ENCODE measurements at regions not wholly inside any gene's neighbourhood (a gene's known extent, or its start where the extent isn't known, plus 50 kb on each side); places are given as distances from the start of the nearest gene placed in this dataset.

GRCh38 chr2:60092781-60093180 is 460.7 kb downstream of the BCL11A start:
- DNase-seq, result no peak

- no peak for DNase-seq
Observed at GRCh38 chr2:60091894-60092293, 461.6 kb downstream of the BCL11A start.

- no peak for DNase-seq
Observed at GRCh38 chr2:60091266-60091665, 462.2 kb downstream of the BCL11A start.

- DNase-seq, result no peak
Observed at GRCh38 chr2:60079562-60079961, 473.9 kb downstream of the BCL11A start.

GRCh38 chr2:60075048-60075447 is 478.4 kb downstream of the BCL11A start:
- DNase-seq, result no peak

GRCh38 chr2:60073201-60073600 is 480.3 kb downstream of the BCL11A start:
- no peak for DNase-seq

- no peak for DNase-seq
Observed at GRCh38 chr2:60072609-60073008, 480.8 kb downstream of the BCL11A start.

- no peak for DNase-seq
Observed at GRCh38 chr2:60071490-60071831, 482.0 kb downstream of the BCL11A start.

- no peak for DNase-seq
Observed at GRCh38 chr2:60070736-60071489, 482.5 kb downstream of the BCL11A start.

- no peak for DNase-seq
Observed at GRCh38 chr2:60070196-60070595, 483.3 kb downstream of the BCL11A start.

GRCh38 chr2:60068755-60069154 is 484.7 kb downstream of the BCL11A start:
- no peak for DNase-seq

GRCh38 chr2:60067006-60067405 is 486.4 kb downstream of the BCL11A start:
- DNase-seq, result no peak

GRCh38 chr2:60066096-60066839 is 487.2 kb downstream of the BCL11A start:
- no peak for DNase-seq

GRCh38 chr2:60064687-60065389 is 488.6 kb downstream of the BCL11A start:
- no peak for DNase-seq

GRCh38 chr2:60058781-60059180 is 494.7 kb downstream of the BCL11A start:
- DNase-seq, result no peak

- no peak for DNase-seq
Observed at GRCh38 chr2:60054571-60055340, 498.7 kb downstream of the BCL11A start.

GRCh38 chr2:60053791-60054190 is 499.7 kb downstream of the BCL11A start:
- DNase-seq, result no peak

GRCh38 chr2:60052601-60053000 is 500.9 kb downstream of the BCL11A start:
- DNase-seq, result no peak

- no peak for DNase-seq
Observed at GRCh38 chr2:60051991-60052390, 501.5 kb downstream of the BCL11A start.

GRCh38 chr2:60047944-60048525 is 505.4 kb downstream of the BCL11A start:
- DNase-seq, result no peak

GRCh38 chr2:60047347-60047746 is 506.1 kb downstream of the BCL11A start:
- DNase-seq, result no peak

- DNase-seq, result no peak
Observed at GRCh38 chr2:60046529-60046928, 506.9 kb downstream of the BCL11A start.

- DNase-seq, result no peak
Observed at GRCh38 chr2:60045456-60045855, 508.0 kb downstream of the BCL11A start.
